Skin of body (tissue), 1 donor: ENCODE measurements at regions not wholly inside any gene's neighbourhood (a gene's known extent, or its start where the extent isn't known, plus 50 kb on each side); places are given as distances from the start of the nearest gene placed in this dataset.
"Not testable (repeated sequence)": the region's sequence is repeated elsewhere in the genome, so short reads cannot be mapped to it uniquely, and the experiment has no call there.

ENCODE experiments used
- DNase-seq: peaks from one replicate; lab custom pipeline; 2025; lab: John Stamatoyannopoulos, UW

GRCh38 chr10:2366264-2366931 is 629.1 kb upstream of the ADARB2 start:
- DNase-seq: no peak

- no peak for DNase-seq
These were observed 625.0 kb upstream of the ADARB2 start for GRCh38 chr10:2362331-2362730.

- no peak for DNase-seq
These were observed 621.3 kb upstream of the ADARB2 start for GRCh38 chr10:2358586-2358985.

- no peak for DNase-seq
These were observed 619.3 kb upstream of the ADARB2 start for GRCh38 chr10:2356670-2357069.

- no peak for DNase-seq
These were observed 614.2 kb upstream of the ADARB2 start for GRCh38 chr10:2351566-2351965.

- DNase-seq: no peak
These were observed 604.9 kb upstream of the ADARB2 start for GRCh38 chr10:2342206-2342605.

GRCh38 chr10:2340831-2341647 is 603.7 kb upstream of the ADARB2 start:
- DNase-seq: no peak

- no peak for DNase-seq
These were observed 598.3 kb upstream of the ADARB2 start for GRCh38 chr10:2335626-2336025.

- no peak for DNase-seq
These were observed 597.2 kb upstream of the ADARB2 start for GRCh38 chr10:2334575-2334974.

- no peak for DNase-seq
These were observed 591.8 kb upstream of the ADARB2 start for GRCh38 chr10:2329082-2329481.

GRCh38 chr10:2326411-2326810 is 589.1 kb upstream of the ADARB2 start:
- no peak for DNase-seq

- DNase-seq: not testable (repeated sequence)
These were observed 577.7 kb upstream of the ADARB2 start for GRCh38 chr10:2315045-2315485.

- no peak for DNase-seq
These were observed 568.8 kb upstream of the ADARB2 start for GRCh38 chr10:2306081-2306480.

GRCh38 chr10:2303169-2303568 is 565.8 kb upstream of the ADARB2 start:
- DNase-seq: no peak

GRCh38 chr10:2301227-2301626 is 563.9 kb upstream of the ADARB2 start:
- no peak for DNase-seq

GRCh38 chr10:2300231-2300630 is 562.9 kb upstream of the ADARB2 start:
- no peak for DNase-seq

GRCh38 chr10:2296179-2296891 is 559.0 kb upstream of the ADARB2 start:
- DNase-seq: no peak

GRCh38 chr10:2294739-2295138 is 557.4 kb upstream of the ADARB2 start:
- no peak for DNase-seq

GRCh38 chr10:2284071-2284470 is 546.7 kb upstream of the ADARB2 start:
- DNase-seq: no peak

- no peak for DNase-seq
These were observed 544.9 kb upstream of the ADARB2 start for GRCh38 chr10:2282202-2282601.

- DNase-seq: no peak
These were observed 543.5 kb upstream of the ADARB2 start for GRCh38 chr10:2280713-2281300.

- DNase-seq: no peak
These were observed 542.4 kb upstream of the ADARB2 start for GRCh38 chr10:2279711-2280110.
